Epithelial cell of proximal tubule (primary cell): ENCODE measurements at regions not wholly inside any gene's neighbourhood (a gene's known extent, or its start where the extent isn't known, plus 50 kb on each side); places are given as distances from the start of the nearest gene placed in this dataset.

Experiments used
- DNase-seq: peaks from one replicate; pipeline ENCODE4 v3.0.0-alpha.2; 2011; ENCODE audit warnings: low read depth
- H3K4me3 ChIP-seq: 2 replicates; pipeline ENCODE4 v1.5.1; 2011; ENCODE audit warnings: low read depth, mild to moderate bottlenecking, low read length
- CTCF ChIP-seq: conservative IDR thresholded peaks from 2 replicates; pipeline ENCODE4 v1.5.1; 2012; ENCODE audit warnings: low read depth, mild to moderate bottlenecking, low read length

GRCh38 chr14:42563313-42563712, 956.6 kb downstream of the LRFN5 start:
- no peak for TF ChIP-seq CTCF
- no peak for DNase-seq
- no peak overlapping the region for H3K4me3 ChIP-seq

GRCh38 chr14:42556551-42556950, 949.9 kb downstream of the LRFN5 start:
- no peak overlapping the region for H3K4me3 ChIP-seq
- DNase-seq: no peak
- TF ChIP-seq CTCF: no peak

GRCh38 chr14:42555365-42555764, 948.7 kb downstream of the LRFN5 start:
- no peak overlapping the region for H3K4me3 ChIP-seq
- TF ChIP-seq CTCF: no peak
- no peak for DNase-seq

- DNase-seq: no peak
- no peak for TF ChIP-seq CTCF
- H3K4me3 ChIP-seq: no peak overlapping the region
Measured at GRCh38 chr14:42554091-42554490, 947.4 kb downstream of the LRFN5 start.

GRCh38 chr14:42550310-42550709, 943.6 kb downstream of the LRFN5 start:
- TF ChIP-seq CTCF: no peak
- H3K4me3 ChIP-seq: no peak overlapping the region
- no peak for DNase-seq

DNA sequence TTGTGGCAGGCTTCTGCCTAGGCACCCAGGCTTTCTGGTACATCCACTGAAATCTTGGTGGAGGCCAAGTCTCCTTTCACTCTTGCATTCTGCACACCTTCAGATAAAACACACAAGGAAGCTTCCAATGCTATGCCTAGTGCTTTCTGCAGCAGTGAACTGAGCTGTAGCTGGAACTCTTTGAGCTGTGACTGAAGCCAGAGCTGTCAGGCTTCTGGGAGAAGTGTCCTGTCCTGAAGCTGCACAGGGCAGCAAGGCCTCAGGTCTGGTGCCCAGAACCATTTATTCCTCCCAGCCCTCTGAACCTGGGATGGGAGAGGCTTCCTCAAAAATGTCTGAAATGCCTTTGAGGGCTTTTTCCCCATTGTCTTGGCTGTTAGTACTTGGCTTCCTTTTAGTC, 941.7 kb downstream of the LRFN5 start:
- TF ChIP-seq CTCF: no peak
- no peak for DNase-seq
- no peak overlapping the region for H3K4me3 ChIP-seq

DNA sequence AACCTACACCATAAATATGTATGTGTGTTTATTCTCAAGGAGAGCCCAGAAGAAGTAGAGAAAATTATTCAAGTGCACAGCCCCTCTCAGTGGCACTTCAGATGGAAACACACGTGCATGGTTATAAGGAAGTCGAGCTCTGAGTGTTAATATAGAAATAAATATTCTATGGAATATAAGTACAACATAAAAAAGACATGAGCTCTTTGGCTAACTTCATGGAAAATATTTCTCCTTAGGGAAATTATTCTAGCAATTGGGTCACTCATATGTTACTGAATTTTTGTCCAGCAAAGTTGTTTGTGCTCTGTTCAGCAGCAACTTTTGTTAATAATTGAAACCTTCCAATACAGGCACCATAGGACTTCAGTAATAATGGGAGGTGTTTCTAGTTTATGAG, 939.0 kb downstream of the LRFN5 start:
- DNase-seq: no peak
- TF ChIP-seq CTCF: no peak
- H3K4me3 ChIP-seq: no peak overlapping the region
